ENCODE measurements at regions not wholly inside any gene's neighbourhood (a gene's known extent, or its start where the extent isn't known, plus 50 kb on each side); places are given as distances from the start of the nearest gene placed in this dataset.

GRCh38 chr10:108055506-108055905 lies 891.0 kb upstream of the SORCS1 start:
- TF ChIP-seq EZH2 (IDR thresholded peaks at IDR 0.05) (no peak), POLR2AphosphoS5 (IDR thresholded peaks at IDR 0.05; ENCODE audit: borderline replicate concordance, low read depth, low read length) (no peak), FOXP2 (optimal IDR thresholded peaks at IDR 0.05; ENCODE audit: control extremely low read depth, extremely low read length, insufficient read depth) (no peak)

All from SK-N-MC (cell line).